Thyroid gland (tissue), 4 donors: ENCODE measurements at regions not wholly inside any gene's neighbourhood (a gene's known extent, or its start where the extent isn't known, plus 50 kb on each side); places are given as distances from the start of the nearest gene placed in this dataset.
A peak's percentile ranks its signal among the peaks of the same experiment; 100 is the strongest.

Source experiments
- CTCF ChIP-seq, 6 experiments: fragments of 200-600 bp in 3 of 6; fragments of 450-650 bp in 3 of 6; sonication (generic) in 3 of 6; IDR thresholded peaks; one replicate each; pipeline ENCODE4 v1.5.1; 2016 to 2019; ENCODE audit warnings: antibody characterized with exemption in 6 of 6, mild to moderate bottlenecking in 2 of 6, inconsistent platforms in 1 of 6, moderate library complexity in 1 of 6
- POLR2A ChIP-seq, 2 donors: fragments of 450-650 bp; IDR thresholded peaks; one replicate each; pipeline ENCODE4 v1.6.1; 2017; ENCODE audit warnings: antibody characterized with exemption in 2 of 2, mild to moderate bottlenecking in 2 of 2, moderate library complexity in 1 of 2

GRCh38 chr10:55091691-55092328 is 290.8 kb upstream of the PCDH15 start:
- TF ChIP-seq CTCF (IDR thresholded peaks at IDR 0.05) (peak; percentile 17 to 77 (median 54)), POLR2A (IDR thresholded peaks at IDR 0.05) (no peak)
